ENCODE measurements at regions not wholly inside any gene's neighbourhood (a gene's known extent, or its start where the extent isn't known, plus 50 kb on each side); places are given as distances from the start of the nearest gene placed in this dataset.

DNA sequence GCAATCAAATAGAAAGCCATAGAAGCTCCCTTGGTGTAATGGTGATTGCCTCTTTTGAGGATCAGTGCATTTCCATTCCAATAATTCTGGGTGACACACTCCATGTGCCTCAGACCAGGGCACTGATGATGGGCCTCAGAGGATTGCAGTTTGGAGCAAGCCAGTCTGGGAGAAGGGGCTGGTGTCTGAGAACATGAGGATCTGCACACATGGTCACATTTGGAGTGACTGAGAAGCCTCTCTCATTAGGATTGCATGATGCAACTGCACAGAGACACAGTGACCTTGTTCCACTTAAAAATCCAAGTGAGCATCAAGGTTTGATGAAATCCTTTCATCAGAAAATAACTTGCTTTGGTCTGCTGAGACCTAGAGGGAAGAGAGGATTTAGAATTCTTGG, 216.4 kb downstream of the ANKRD30B start:
- TF ChIP-seq, protein P1, sequence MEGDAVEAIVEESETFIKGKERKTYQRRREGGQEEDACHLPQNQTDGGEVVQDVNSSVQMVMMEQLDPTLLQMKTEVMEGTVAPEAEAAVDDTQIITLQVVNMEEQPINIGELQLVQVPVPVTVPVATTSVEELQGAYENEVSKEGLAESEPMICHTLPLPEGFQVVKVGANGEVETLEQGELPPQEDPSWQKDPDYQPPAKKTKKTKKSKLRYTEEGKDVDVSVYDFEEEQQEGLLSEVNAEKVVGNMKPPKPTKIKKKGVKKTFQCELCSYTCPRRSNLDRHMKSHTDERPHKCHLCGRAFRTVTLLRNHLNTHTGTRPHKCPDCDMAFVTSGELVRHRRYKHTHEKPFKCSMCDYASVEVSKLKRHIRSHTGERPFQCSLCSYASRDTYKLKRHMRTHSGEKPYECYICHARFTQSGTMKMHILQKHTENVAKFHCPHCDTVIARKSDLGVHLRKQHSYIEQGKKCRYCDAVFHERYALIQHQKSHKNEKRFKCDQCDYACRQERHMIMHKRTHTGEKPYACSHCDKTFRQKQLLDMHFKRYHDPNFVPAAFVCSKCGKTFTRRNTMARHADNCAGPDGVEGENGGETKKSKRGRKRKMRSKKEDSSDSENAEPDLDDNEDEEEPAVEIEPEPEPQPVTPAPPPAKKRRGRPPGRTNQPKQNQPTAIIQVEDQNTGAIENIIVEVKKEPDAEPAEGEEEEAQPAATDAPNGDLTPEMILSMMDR (IDR thresholded peaks at IDR 0.05) = no peak
- TF ChIP-seq POLR2A (IDR thresholded peaks at IDR 0.05) (no peak), POLR2AphosphoS5 (IDR thresholded peaks at IDR 0.05) (no peak)

Measured in breast epithelium (tissue), 3 donors.